B cell (primary cell): ENCODE measurements at regions not wholly inside any gene's neighbourhood (a gene's known extent, or its start where the extent isn't known, plus 50 kb on each side); places are given as distances from the start of the nearest gene placed in this dataset.

Experiments used
- ATAC-seq: fragments of 200-7000 bp; cut with Tn5 transposase; one replicate; pipeline ENCODE4 v1.10.0; 2021; ENCODE audit warnings: low read depth, mild to moderate bottlenecking, moderate number of reproducible peaks, moderate library complexity
- CTCF ChIA-PET: fragments of 350-600 bp; sonication (Branson Sonifier 250); formaldehyde crosslinking; loops from one replicate; lab custom pipeline; 2021; ENCODE audit warnings: antibody characterized with exemption, inconsistent platforms; lab: Charles Lee
- POLR2A ChIA-PET: fragments of 350-600 bp; sonication (Branson Sonifier 250); formaldehyde crosslinking; loops from one replicate; lab custom pipeline; 2021; ENCODE audit warnings: antibody characterized with exemption; lab: Charles Lee
- DNase-seq: peaks from one replicate; pipeline ENCODE4 v3.0.0; 2013
- H2AFZ ChIP-seq: 2 replicates; pipeline ENCODE4 v1.6.1; 2012; ENCODE audit warnings: mild to moderate bottlenecking, low read depth, low read length; ENCODE audit not compliant: insufficient read depth, poor library complexity, severe bottlenecking
- H3K27ac ChIP-seq, 2 donors: 1 replicate in 1 of 2; 2 replicates in 1 of 2; pipeline ENCODE4 v1.5.1; 2012 to 2013; ENCODE audit warnings: low read length in 2 of 2, mild to moderate bottlenecking in 2 of 2, moderate library complexity in 1 of 2
- H3K27me3 ChIP-seq, 4 experiments: fragments of 200-600 bp in 1 of 4; sonication (generic) in 1 of 4; replicated peaks in 1 of 4; 1 replicate in 2 of 4; 2 replicates in 2 of 4; pipeline versions ENCODE4 v1.6.1 to v1.7.0; 2013 to 2016; ENCODE audit warnings: low read length in 3 of 4, mild to moderate bottlenecking in 2 of 4, mixed read lengths in 1 of 4, moderate library complexity in 1 of 4; ENCODE audit not compliant: insufficient read depth in 4 of 4, control insufficient read depth in 3 of 4; ENCODE audit errors: control extremely low read depth in 1 of 4
- H3K36me3 ChIP-seq, 2 experiments: replicated peaks in 1 of 2; 1 replicate in 1 of 2; 2 replicates in 1 of 2; pipeline versions ENCODE4 v1.6.1 to v1.7.1; 2013; ENCODE audit warnings: low read length in 1 of 2; ENCODE audit not compliant: insufficient read depth in 2 of 2, control insufficient read depth in 1 of 2; ENCODE audit errors: control extremely low read depth in 1 of 2, extremely low read depth in 1 of 2
- H3K4me1 ChIP-seq, 2 donors: fragments of 200-600 bp in 1 of 2; sonication (generic) in 1 of 2; 1 replicate in 1 of 2; 2 replicates in 1 of 2; pipeline versions ENCODE4 v1.5.1 to v1.6.1; 2013 to 2017; ENCODE audit warnings: low read length in 2 of 2; ENCODE audit not compliant: control insufficient read depth in 2 of 2, insufficient read depth in 2 of 2
- H3K4me2 ChIP-seq: replicated peaks from 2 replicates; pipeline ENCODE3; 2012; ENCODE audit warnings: mild to moderate bottlenecking, low read depth, low read length; ENCODE audit not compliant: poor library complexity, severe bottlenecking
- H3K4me3 ChIP-seq, 5 experiments: fragments of 200-600 bp in 1 of 5; sonication (generic) in 1 of 5; 1 replicate in 3 of 5; 2 replicates in 2 of 5; pipeline versions ENCODE4 v1.5.1 to v1.7.0; 2011 to 2016; ENCODE audit warnings: low read length in 4 of 5, mild to moderate bottlenecking in 4 of 5, low read depth in 2 of 5, control low read depth in 1 of 5, moderate library complexity in 1 of 5; ENCODE audit not compliant: insufficient read depth in 1 of 5; ENCODE audit errors: control extremely low read depth in 1 of 5, extremely low read depth in 1 of 5
- H3K79me2 ChIP-seq: fragments of 200-600 bp; sonication (generic); one replicate; pipeline ENCODE4 v1.6.0; 2016; ENCODE audit warnings: low read length; ENCODE audit not compliant: control insufficient read depth, insufficient read depth
- H3K9ac ChIP-seq: fragments of 200-600 bp; sonication (generic); 2 replicates; pipeline ENCODE4 v1.6.1; 2017; ENCODE audit warnings: mild to moderate bottlenecking, low read length, moderate library complexity
- H3K9me3 ChIP-seq, 3 donors: one replicate each; pipeline versions ENCODE4 v1.6.1 to v1.7.1; 2013; ENCODE audit warnings: low read length in 2 of 3; ENCODE audit not compliant: control insufficient read depth in 2 of 3, insufficient read depth in 1 of 3; ENCODE audit errors: control extremely low read depth in 1 of 3
- H4K20me1 ChIP-seq: 2 replicates; pipeline ENCODE4 v1.6.0; 2012; ENCODE audit warnings: mild to moderate bottlenecking, low read length; ENCODE audit not compliant: insufficient read depth, control insufficient read depth, poor library complexity, severe bottlenecking
- H3K27ac Mint-ChIP-seq: one replicate; pipeline ENCODE4 v1.8.0; 2021; ENCODE audit warnings: mixed read lengths
- H3K27me3 Mint-ChIP-seq: one replicate; pipeline ENCODE4 v1.8.0; 2021; ENCODE audit warnings: mixed read lengths
- H3K4me1 Mint-ChIP-seq: one replicate; pipeline ENCODE4 v1.8.0; 2021; ENCODE audit warnings: mixed read lengths
- H3K4me3 Mint-ChIP-seq: one replicate; pipeline ENCODE4 v1.8.0; 2021; ENCODE audit warnings: mixed read lengths
- H3K9me3 Mint-ChIP-seq: one replicate; pipeline ENCODE4 v1.8.0; 2022; ENCODE audit warnings: mixed read lengths; ENCODE audit not compliant: insufficient read depth
- CTCF ChIP-seq: fragments of 200-600 bp; IDR thresholded peaks from one replicate; pipeline ENCODE4 v1.8.0; 2022; ENCODE audit warnings: antibody characterized with exemption, mild to moderate bottlenecking
- EZH2 ChIP-seq: IDR thresholded peaks from 2 replicates; pipeline ENCODE4 v1.6.1; 2012; ENCODE audit warnings: borderline replicate concordance, low read depth, mild to moderate bottlenecking, moderate library complexity, low read length; ENCODE audit not compliant: insufficient read depth, poor library complexity, severe bottlenecking
- WGBS: methylation state at CpG from one replicate; pipeline ENCODE4 v1.1.5; 2013; ENCODE audit warnings: missing lambda C conversion rate; ENCODE audit not compliant: insufficient coverage; 5-methylcytosine and 5-hydroxymethylcytosine counted together
- intact Hi-C: fragments of 100-400 bp; cut with micrococcal nuclease; formaldehyde crosslinking; loops from one replicate; pipeline ENCODE4 v1.10.0; 2022

GRCh38 chr12:46572644-46573346 is 200.2 kb upstream of the SLC38A2 start:
- Mint-ChIP-seq H3K4me3 (no peak overlapping the region), H3K27me3 (no peaks in the 10 kb centered on the region), H3K9me3 (peaks cover 3% of the 10 kb centered on the region), H3K27ac (no peak overlapping the region), H3K4me1 (no peaks in the 10 kb centered on the region)
- Histone ChIP-seq H3K27me3 (no peaks in the 10 kb centered on the region), H3K79me2 (peaks cover 12% of the 10 kb centered on the region), H3K4me1 (no peaks in the 10 kb centered on the region), H4K20me1 (no peaks in the 10 kb centered on the region), H3K4me3 (no peak overlapping the region), H3K27ac (no peak overlapping the region), H3K4me2 (no peak overlapping the region), H2AFZ (no peak overlapping the region), H3K9ac (no peak overlapping the region), H3K36me3 (no peaks in the 10 kb centered on the region), H3K9me3 (peaks cover 0 to 19% (median 12%) of the 10 kb centered on the region in 3 donors)
- TF ChIP-seq CTCF (no peak), EZH2 (no peak)
- ChIA-PET CTCF (no interaction called here), POLR2A (no interaction called here)
- ATAC-seq (no peak), DNase-seq (no peak)
- no CpG with 5 or more reads among the region's 2 CpGs for WGBS
- intact Hi-C loops: no loop called here

- Mint-ChIP-seq H3K27me3 (no peaks in the 10 kb centered on the region), H3K27ac (no peak overlapping the region), H3K4me3 (no peak overlapping the region), H3K9me3 (peaks cover 7% of the 10 kb centered on the region), H3K4me1 (no peaks in the 10 kb centered on the region)
- Histone ChIP-seq H3K27me3 (no peaks in the 10 kb centered on the region), H2AFZ (no peak overlapping the region), H3K4me1 (no peaks in the 10 kb centered on the region), H3K9me3 (peaks cover 0 to 22% (median 21%) of the 10 kb centered on the region in 3 donors), H3K4me2 (no peak overlapping the region), H3K27ac (no peak overlapping the region), H3K9ac (no peak overlapping the region), H4K20me1 (no peaks in the 10 kb centered on the region), H3K79me2 (peaks cover 12% of the 10 kb centered on the region), H3K36me3 (no peaks in the 10 kb centered on the region), H3K4me3 (no peak overlapping the region)
- POLR2A ChIA-PET: no interaction called here
- no CpG with 5 or more reads among the region's 3 CpGs for WGBS
- intact Hi-C loops: no loop called here
- no peak for TF ChIP-seq CTCF
- CTCF ChIA-PET: no interaction called here
- DNase-seq: no peak
- ATAC-seq: no peak
Measured at GRCh38 chr12:46571608-46572007, 199.0 kb upstream of the SLC38A2 start.
